Stomach (tissue), 4 donors: ENCODE measurements at regions not wholly inside any gene's neighbourhood (a gene's known extent, or its start where the extent isn't known, plus 50 kb on each side); places are given as distances from the start of the nearest gene placed in this dataset.

ENCODE experiments used
- POLR2A ChIP-seq, 4 donors: fragments of 450-650 bp; IDR thresholded peaks; one replicate each; pipeline ENCODE4 v1.6.1; 2016; ENCODE audit warnings: antibody characterized with exemption in 4 of 4, control low read depth in 2 of 4, mild to moderate bottlenecking in 1 of 4, moderate library complexity in 1 of 4
- TF ChIP-seq, protein P1 (sequence below), 7 experiments: fragments of 450-650 bp in 4 of 7; fragments of 200-600 bp in 3 of 7; sonication (generic) in 3 of 7; IDR thresholded peaks; one replicate each; pipeline ENCODE4 v1.5.1; 2016 to 2019; ENCODE audit warnings: antibody characterized with exemption in 7 of 7, control low read depth in 2 of 7, mild to moderate bottlenecking in 1 of 7

DNA sequence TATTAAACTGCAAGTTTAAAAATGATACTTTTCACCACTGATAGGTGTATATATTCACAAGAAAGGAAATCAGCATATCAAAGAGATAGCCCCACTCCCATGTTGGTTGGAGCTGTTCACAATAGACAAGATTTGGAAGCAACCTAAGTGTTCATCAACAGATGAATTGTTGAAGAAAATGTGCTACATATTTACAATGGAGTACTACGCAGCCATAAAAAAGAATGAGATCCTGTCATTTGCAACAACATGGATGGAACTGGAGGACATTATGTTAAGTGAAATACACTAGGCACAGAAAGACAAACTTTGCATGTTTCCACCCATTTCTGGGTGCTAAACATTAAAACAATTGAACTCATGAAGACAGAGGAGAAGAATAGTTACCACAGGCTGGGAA, 278.9 kb upstream of the XYLT1 start:
- TF ChIP-seq, protein P1, sequence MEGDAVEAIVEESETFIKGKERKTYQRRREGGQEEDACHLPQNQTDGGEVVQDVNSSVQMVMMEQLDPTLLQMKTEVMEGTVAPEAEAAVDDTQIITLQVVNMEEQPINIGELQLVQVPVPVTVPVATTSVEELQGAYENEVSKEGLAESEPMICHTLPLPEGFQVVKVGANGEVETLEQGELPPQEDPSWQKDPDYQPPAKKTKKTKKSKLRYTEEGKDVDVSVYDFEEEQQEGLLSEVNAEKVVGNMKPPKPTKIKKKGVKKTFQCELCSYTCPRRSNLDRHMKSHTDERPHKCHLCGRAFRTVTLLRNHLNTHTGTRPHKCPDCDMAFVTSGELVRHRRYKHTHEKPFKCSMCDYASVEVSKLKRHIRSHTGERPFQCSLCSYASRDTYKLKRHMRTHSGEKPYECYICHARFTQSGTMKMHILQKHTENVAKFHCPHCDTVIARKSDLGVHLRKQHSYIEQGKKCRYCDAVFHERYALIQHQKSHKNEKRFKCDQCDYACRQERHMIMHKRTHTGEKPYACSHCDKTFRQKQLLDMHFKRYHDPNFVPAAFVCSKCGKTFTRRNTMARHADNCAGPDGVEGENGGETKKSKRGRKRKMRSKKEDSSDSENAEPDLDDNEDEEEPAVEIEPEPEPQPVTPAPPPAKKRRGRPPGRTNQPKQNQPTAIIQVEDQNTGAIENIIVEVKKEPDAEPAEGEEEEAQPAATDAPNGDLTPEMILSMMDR (IDR thresholded peaks at IDR 0.05): no peak
- TF ChIP-seq POLR2A (IDR thresholded peaks at IDR 0.05): no peak
